ENCODE measurements at regions not wholly inside any gene's neighbourhood (a gene's known extent, or its start where the extent isn't known, plus 50 kb on each side); places are given as distances from the start of the nearest gene placed in this dataset.

DNA sequence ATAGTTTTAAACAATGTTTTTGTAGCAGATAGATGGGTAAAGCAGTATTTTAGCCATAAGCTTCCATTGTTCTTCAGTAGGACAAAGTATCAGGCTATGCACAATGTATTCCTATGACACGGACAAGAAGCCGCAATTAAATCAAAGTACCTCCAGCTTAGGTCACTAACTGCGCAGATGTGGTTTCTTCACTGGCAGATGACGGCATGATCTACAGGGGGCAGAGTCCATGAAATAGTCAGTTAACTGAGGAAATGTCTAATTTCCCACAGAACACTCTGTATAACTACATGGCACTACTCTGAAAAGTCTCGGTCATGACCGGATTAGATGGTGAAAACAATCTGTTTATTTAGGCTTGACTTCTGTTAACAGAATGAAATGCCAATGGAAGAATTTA is 120.7 kb upstream of the TRPM3 start:
- no peak for ATAC-seq (ENCODE audit: insufficient number of reproducible peaks, low FRiP score, low read depth)
- Histone ChIP-seq H3K27me3 (replicated peaks; ENCODE audit: insufficient read depth) (no peaks in the 10 kb centered on the region), H3K9me3 (no peaks in the 10 kb centered on the region), H3K36me3 (no peaks in the 10 kb centered on the region), H3K4me1 (ENCODE audit: control insufficient read depth in 1 of 2, low read depth in 2 of 2) (no peaks in the 10 kb centered on the region), H3K4me3 (no peak overlapping the region), H3K27ac (no peak overlapping the region)
- TF ChIP-seq, protein P1, sequence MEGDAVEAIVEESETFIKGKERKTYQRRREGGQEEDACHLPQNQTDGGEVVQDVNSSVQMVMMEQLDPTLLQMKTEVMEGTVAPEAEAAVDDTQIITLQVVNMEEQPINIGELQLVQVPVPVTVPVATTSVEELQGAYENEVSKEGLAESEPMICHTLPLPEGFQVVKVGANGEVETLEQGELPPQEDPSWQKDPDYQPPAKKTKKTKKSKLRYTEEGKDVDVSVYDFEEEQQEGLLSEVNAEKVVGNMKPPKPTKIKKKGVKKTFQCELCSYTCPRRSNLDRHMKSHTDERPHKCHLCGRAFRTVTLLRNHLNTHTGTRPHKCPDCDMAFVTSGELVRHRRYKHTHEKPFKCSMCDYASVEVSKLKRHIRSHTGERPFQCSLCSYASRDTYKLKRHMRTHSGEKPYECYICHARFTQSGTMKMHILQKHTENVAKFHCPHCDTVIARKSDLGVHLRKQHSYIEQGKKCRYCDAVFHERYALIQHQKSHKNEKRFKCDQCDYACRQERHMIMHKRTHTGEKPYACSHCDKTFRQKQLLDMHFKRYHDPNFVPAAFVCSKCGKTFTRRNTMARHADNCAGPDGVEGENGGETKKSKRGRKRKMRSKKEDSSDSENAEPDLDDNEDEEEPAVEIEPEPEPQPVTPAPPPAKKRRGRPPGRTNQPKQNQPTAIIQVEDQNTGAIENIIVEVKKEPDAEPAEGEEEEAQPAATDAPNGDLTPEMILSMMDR (IDR thresholded peaks at IDR 0.05) = no peak
- DNase-seq (ENCODE audit: low spot score) = no peak

DNA sequence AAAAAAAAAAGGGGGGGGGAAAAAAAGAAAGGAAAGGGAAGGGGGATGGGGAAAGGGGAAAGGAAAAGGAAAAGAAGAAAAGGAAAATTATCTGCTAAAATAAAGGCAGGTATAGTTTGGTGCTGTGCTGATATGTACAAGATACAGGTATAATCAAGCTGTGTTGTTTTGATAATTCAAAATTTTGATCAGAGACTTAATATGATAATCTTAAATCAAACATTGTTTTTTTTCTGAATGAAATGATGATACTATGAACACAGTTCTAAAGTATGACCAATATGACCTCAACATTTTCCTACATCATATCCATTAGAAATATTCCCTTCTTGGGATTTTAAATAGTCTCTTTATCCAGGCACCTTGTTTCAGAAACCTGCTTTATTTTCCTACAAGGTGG is 115.6 kb upstream of the TRPM3 start:
- DNase-seq (ENCODE audit: low spot score) = no peak
- no peaks in the 10 kb centered on the region for H3K27me3 ChIP-seq (replicated peaks; ENCODE audit: insufficient read depth)
- no peak for ATAC-seq (ENCODE audit: insufficient number of reproducible peaks, low FRiP score, low read depth)
- H3K4me3 ChIP-seq = no peak overlapping the region
- H3K9me3 ChIP-seq = no peaks in the 10 kb centered on the region
- no peak overlapping the region for H3K27ac ChIP-seq
- no peaks in the 10 kb centered on the region for H3K4me1 ChIP-seq (ENCODE audit: control insufficient read depth in 1 of 2, low read depth in 2 of 2)
- H3K36me3 ChIP-seq = no peaks in the 10 kb centered on the region
- TF ChIP-seq, protein P1 (IDR thresholded peaks at IDR 0.05) = no peak

DNA sequence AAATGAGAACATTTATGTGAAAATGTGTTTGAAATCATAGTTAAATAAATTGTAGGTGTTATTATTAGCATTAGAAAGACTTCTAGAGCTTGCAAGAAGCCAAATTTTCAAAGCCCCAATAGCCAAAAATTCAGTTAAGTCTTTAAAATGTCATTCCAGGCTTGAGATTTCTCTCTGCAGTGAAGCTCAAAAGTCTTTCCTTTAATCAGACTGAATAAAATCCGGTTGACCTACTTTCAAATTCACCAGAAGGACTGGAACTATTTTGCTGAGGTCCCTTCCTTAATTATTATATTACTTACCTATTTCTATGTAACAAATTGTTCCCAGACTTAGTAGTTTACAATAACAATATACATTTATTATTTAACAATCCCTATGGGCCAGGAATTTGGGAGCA is 112.2 kb upstream of the TRPM3 start:
- no peaks in the 10 kb centered on the region for H3K9me3 ChIP-seq
- H3K4me3 ChIP-seq = no peak overlapping the region
- TF ChIP-seq, protein P1 (IDR thresholded peaks at IDR 0.05) = no peak
- no peak for DNase-seq (ENCODE audit: low spot score)
- no peaks in the 10 kb centered on the region for H3K4me1 ChIP-seq (ENCODE audit: control insufficient read depth in 1 of 2, low read depth in 2 of 2)
- H3K27ac ChIP-seq = no peak overlapping the region
- H3K27me3 ChIP-seq (replicated peaks; ENCODE audit: insufficient read depth) = no peaks in the 10 kb centered on the region
- ATAC-seq (ENCODE audit: insufficient number of reproducible peaks, low FRiP score, low read depth) = no peak
- no peaks in the 10 kb centered on the region for H3K36me3 ChIP-seq

DNA sequence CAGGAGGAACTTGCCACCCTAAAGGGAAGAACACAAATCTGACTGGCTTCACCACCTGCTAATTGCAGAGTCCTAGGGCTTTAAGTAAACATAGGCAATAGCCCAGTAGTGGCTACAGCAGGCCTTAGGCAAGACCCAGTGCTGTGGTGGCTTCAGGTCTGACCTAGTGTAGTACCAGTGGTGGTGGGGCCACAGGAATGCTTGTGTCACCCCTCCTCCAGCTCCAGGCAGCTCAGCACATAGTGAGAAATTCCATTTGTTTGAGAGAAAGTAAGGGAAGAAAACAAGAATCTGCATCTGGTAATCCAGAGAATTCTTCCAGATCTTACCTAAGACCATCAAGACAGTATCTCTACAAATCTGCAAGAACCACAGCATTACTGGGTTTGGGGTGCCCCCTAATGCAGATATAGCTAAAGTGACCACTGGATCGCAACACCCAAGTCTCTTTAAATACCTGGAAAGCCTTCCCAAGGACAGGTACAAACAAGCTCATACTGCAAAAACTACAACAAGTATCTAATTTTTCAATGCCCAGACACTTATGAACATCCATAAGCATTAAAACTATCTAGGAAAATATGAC is 102.6 kb upstream of the TRPM3 start:
- no peaks in the 10 kb centered on the region for H3K9me3 ChIP-seq
- H3K4me1 ChIP-seq (ENCODE audit: control insufficient read depth in 1 of 2, low read depth in 2 of 2) = no peaks in the 10 kb centered on the region
- TF ChIP-seq, protein P1 (IDR thresholded peaks at IDR 0.05) = no peak
- H3K4me3 ChIP-seq = no peak overlapping the region
- no peaks in the 10 kb centered on the region for H3K36me3 ChIP-seq
- no peak for ATAC-seq (ENCODE audit: insufficient number of reproducible peaks, low FRiP score, low read depth)
- no peak overlapping the region for H3K27ac ChIP-seq
- no peaks in the 10 kb centered on the region for H3K27me3 ChIP-seq (replicated peaks; ENCODE audit: insufficient read depth)
- DNase-seq (ENCODE audit: low spot score) = no peak

DNA sequence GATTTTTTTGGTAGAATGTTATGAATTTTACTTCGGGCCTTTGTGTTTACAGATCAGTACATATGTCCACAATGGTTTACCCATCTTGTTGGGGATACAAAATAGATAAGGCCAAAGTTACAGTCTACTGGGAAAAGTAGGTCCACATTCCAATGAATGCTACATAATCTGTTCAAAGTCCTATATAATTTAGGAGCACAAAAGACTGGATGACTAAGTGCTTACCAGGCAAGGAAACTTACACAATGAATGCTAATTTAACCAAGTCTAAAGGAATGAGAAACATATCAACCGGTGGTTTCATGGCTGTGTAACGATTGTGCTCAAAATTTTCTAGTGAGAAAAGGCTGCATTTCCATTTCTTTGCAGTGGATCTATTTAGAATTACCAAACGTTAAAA is 97.4 kb upstream of the TRPM3 start:
- DNase-seq (ENCODE audit: low spot score) = no peak
- H3K27ac ChIP-seq = no peak overlapping the region
- peaks cover 3% of the 10 kb centered on the region for H3K9me3 ChIP-seq
- ATAC-seq (ENCODE audit: insufficient number of reproducible peaks, low FRiP score, low read depth) = no peak
- H3K4me1 ChIP-seq (ENCODE audit: control insufficient read depth in 1 of 2, low read depth in 2 of 2) = no peaks in the 10 kb centered on the region
- TF ChIP-seq, protein P1 (IDR thresholded peaks at IDR 0.05) = no peak
- H3K4me3 ChIP-seq = no peak overlapping the region
- no peaks in the 10 kb centered on the region for H3K27me3 ChIP-seq (replicated peaks; ENCODE audit: insufficient read depth)
- no peaks in the 10 kb centered on the region for H3K36me3 ChIP-seq
